ENCODE measurements at regions not wholly inside any gene's neighbourhood (a gene's known extent, or its start where the extent isn't known, plus 50 kb on each side); places are given as distances from the start of the nearest gene placed in this dataset.

DNA sequence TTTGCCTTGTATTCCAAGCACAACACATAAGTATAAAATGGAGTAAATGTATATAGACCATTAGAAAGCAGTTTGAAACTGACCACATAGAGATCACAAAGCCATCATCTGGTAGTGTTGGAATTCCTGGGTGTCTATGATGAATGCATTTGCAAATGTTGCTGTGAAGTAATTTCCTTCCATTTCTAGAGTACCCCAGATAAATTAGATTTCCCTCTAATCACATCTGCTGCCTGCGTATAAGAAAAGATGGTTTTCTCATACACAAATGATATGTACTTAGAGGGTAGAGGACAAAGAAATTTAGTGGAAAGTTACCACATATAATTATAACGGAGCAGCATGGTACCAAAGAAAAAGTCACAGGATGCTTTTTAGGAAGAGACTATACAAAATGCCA is 1117.8 kb downstream of the IGSF11 start:
- BruUV-seq (replicated peaks) = no TSS peak
- H3K36me3 Mint-ChIP-seq (ENCODE audit: insufficient read depth, unreplicated experiment) = no peaks in the 10 kb centered on the region
- TF ChIP-seq, protein P1, sequence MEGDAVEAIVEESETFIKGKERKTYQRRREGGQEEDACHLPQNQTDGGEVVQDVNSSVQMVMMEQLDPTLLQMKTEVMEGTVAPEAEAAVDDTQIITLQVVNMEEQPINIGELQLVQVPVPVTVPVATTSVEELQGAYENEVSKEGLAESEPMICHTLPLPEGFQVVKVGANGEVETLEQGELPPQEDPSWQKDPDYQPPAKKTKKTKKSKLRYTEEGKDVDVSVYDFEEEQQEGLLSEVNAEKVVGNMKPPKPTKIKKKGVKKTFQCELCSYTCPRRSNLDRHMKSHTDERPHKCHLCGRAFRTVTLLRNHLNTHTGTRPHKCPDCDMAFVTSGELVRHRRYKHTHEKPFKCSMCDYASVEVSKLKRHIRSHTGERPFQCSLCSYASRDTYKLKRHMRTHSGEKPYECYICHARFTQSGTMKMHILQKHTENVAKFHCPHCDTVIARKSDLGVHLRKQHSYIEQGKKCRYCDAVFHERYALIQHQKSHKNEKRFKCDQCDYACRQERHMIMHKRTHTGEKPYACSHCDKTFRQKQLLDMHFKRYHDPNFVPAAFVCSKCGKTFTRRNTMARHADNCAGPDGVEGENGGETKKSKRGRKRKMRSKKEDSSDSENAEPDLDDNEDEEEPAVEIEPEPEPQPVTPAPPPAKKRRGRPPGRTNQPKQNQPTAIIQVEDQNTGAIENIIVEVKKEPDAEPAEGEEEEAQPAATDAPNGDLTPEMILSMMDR (IDR thresholded peaks at IDR 0.05; ENCODE audit: unreplicated experiment) = no peak
- no peaks in the 10 kb centered on the region for H3K4me1 Mint-ChIP-seq (ENCODE audit: low read depth, unreplicated experiment)
- CTCF ChIA-PET = no interaction called here
- no peak overlapping the region for H3K4me3 Mint-ChIP-seq (ENCODE audit: low read depth, unreplicated experiment)
- intact Hi-C loops (cut with micrococcal nuclease; ENCODE audit: unreplicated experiment) = no loop called here
- no peaks in the 10 kb centered on the region for H3K9me3 Mint-ChIP-seq (ENCODE audit: low read depth, unreplicated experiment)
- no peaks in the 10 kb centered on the region for H3K27me3 Mint-ChIP-seq (ENCODE audit: unreplicated experiment)
- no peak for DNase-seq
- H3K27ac Mint-ChIP-seq (ENCODE audit: unreplicated experiment) = no peak overlapping the region

DNA sequence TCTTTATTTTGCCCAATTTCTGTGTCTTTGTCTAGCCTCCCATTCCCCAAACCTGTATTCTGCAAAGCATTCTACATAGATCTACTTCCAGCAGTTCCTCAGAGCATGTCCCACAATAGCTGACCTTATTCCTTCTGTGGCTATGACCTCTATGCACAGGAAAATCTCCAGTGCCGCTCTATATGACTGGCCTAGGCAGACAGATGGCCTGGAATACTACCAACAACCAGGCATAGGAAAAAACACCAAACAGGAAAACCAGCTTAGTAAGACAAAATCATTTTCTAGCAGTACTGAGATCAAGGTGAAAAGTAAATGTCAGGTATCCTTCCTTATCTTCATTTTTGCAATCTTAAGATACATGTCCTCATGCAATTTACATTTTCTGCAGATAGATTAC is 1115.0 kb downstream of the IGSF11 start:
- Mint-ChIP-seq H3K27ac (ENCODE audit: unreplicated experiment) (no peak overlapping the region), H3K27me3 (ENCODE audit: unreplicated experiment) (no peaks in the 10 kb centered on the region), H3K4me1 (ENCODE audit: low read depth, unreplicated experiment) (no peaks in the 10 kb centered on the region), H3K9me3 (ENCODE audit: low read depth, unreplicated experiment) (no peaks in the 10 kb centered on the region), H3K4me3 (ENCODE audit: low read depth, unreplicated experiment) (no peak overlapping the region), H3K36me3 (ENCODE audit: insufficient read depth, unreplicated experiment) (no peaks in the 10 kb centered on the region)
- no peak for DNase-seq
- intact Hi-C loops (cut with micrococcal nuclease; ENCODE audit: unreplicated experiment) = no loop called here
- no TSS peak for BruUV-seq (replicated peaks)
- CTCF ChIA-PET = no interaction called here
- TF ChIP-seq, protein P1 (IDR thresholded peaks at IDR 0.05; ENCODE audit: unreplicated experiment) = no peak

DNA sequence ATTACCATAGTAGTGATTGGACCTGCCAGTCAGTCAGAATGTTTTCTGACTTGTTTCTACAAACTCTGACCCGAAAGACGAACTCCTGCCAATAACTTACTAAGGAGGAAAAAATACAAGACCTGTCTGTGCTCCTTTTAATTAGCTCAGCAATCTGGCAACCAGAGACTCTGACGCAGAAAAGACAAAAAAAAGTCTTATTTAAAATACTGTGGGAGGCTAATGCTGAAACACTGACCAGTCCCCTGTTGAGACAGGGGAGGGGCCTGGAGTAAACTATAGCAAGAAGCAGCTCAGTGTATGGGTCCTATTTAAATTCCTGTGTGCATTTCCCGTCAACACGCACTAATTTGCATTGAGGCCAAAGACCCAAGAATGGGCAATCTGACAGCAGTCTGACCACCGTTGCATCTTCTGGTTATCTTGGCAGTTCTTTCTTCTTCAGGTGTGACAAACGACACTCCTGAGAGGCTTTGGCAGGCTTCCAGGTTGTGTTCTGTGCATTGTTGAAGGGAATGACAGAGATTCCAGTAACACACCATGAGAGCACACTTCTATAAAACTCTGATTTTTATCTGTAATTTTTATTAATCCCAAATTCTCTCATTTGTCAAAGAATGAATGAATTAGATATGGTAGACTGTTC is 1114.3 kb downstream of the IGSF11 start:
- no peaks in the 10 kb centered on the region for H3K36me3 Mint-ChIP-seq (ENCODE audit: insufficient read depth, unreplicated experiment)
- no peaks in the 10 kb centered on the region for H3K27me3 Mint-ChIP-seq (ENCODE audit: unreplicated experiment)
- no peaks in the 10 kb centered on the region for H3K9me3 Mint-ChIP-seq (ENCODE audit: low read depth, unreplicated experiment)
- intact Hi-C loops (cut with micrococcal nuclease; ENCODE audit: unreplicated experiment) = no loop called here
- H3K27ac Mint-ChIP-seq (ENCODE audit: unreplicated experiment) = no peak overlapping the region
- no peak for DNase-seq
- no TSS peak for BruUV-seq (replicated peaks)
- H3K4me3 Mint-ChIP-seq (ENCODE audit: low read depth, unreplicated experiment) = no peak overlapping the region
- H3K4me1 Mint-ChIP-seq (ENCODE audit: low read depth, unreplicated experiment) = no peaks in the 10 kb centered on the region
- CTCF ChIA-PET = no interaction called here
- TF ChIP-seq, protein P1 (IDR thresholded peaks at IDR 0.05; ENCODE audit: unreplicated experiment) = no peak

DNA sequence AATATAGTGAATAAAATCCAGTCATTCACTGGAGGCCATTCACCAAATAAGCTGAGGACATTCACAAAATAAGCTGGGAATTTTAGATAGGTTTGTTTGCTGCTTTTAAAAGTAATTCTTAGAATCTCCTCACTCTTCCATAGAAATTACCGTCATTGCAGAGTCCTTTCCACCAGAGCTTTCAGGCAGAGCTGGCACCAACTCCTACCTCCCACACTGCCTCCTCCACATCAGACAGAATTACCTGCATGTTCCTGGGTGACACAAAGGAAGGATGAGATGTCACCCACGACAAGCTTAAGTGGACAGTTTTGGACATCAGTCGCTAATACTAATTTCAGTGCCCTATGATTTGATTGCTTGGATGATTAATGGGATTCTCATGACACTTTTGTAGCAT is 1113.2 kb downstream of the IGSF11 start:
- Mint-ChIP-seq H3K9me3 (ENCODE audit: low read depth, unreplicated experiment) (no peaks in the 10 kb centered on the region), H3K27ac (ENCODE audit: unreplicated experiment) (no peak overlapping the region)

More for the DNA sequence above, 1113.2 kb downstream of the IGSF11 start:
- intact Hi-C loops (cut with micrococcal nuclease; ENCODE audit: unreplicated experiment) = no loop called here
- Mint-ChIP-seq H3K36me3 (ENCODE audit: insufficient read depth, unreplicated experiment) (no peaks in the 10 kb centered on the region), H3K27me3 (ENCODE audit: unreplicated experiment) (no peaks in the 10 kb centered on the region), H3K4me3 (ENCODE audit: low read depth, unreplicated experiment) (no peak overlapping the region), H3K4me1 (ENCODE audit: low read depth, unreplicated experiment) (no peaks in the 10 kb centered on the region)
- DNase-seq = no peak
- BruUV-seq (replicated peaks) = no TSS peak
- CTCF ChIA-PET = no interaction called here
- TF ChIP-seq, protein P1 (IDR thresholded peaks at IDR 0.05; ENCODE audit: unreplicated experiment) = no peak
